ENCODE measurements at regions not wholly inside any gene's neighbourhood (a gene's known extent, or its start where the extent isn't known, plus 50 kb on each side); places are given as distances from the start of the nearest gene placed in this dataset.

GRCh38 chr2:22947741-22948140 lies 437.2 kb upstream of the KLHL29 start:
- TF ChIP-seq POLR2A (IDR thresholded peaks at IDR 0.05; ENCODE audit: low read depth, low read length) (no peak), USF2 (IDR thresholded peaks at IDR 0.05; ENCODE audit: low read depth, low read length) (no peak), RCOR1 (IDR thresholded peaks at IDR 0.05; ENCODE audit: insufficient replicate concordance, low read length) (no peak), CEBPB (IDR thresholded peaks at IDR 0.05; ENCODE audit: low read depth, low read length) (no peak), SMC3 (IDR thresholded peaks at IDR 0.05; ENCODE audit: low read depth, low read length) (no peak), NFE2L2 (IDR thresholded peaks at IDR 0.05; ENCODE audit: low read depth, low read length) (no peak), RAD21 (IDR thresholded peaks at IDR 0.05; ENCODE audit: low read length) (no peak), RFX5 (IDR thresholded peaks at IDR 0.05; ENCODE audit: low read depth, low read length) (no peak), MAFK (IDR thresholded peaks at IDR 0.05; ENCODE audit: low read depth, low read length) (no peak), MXI1 (IDR thresholded peaks at IDR 0.05; ENCODE audit: borderline replicate concordance, low read depth, low read length) (no peak), MAZ (IDR thresholded peaks at IDR 0.05; ENCODE audit: borderline replicate concordance, low read depth, low read length) (no peak), BHLHE40 (IDR thresholded peaks at IDR 0.05; ENCODE audit: low read depth, low read length) (no peak), CHD1 (IDR thresholded peaks at IDR 0.05; ENCODE audit: low read depth, low read length) (no peak)
- TF ChIP-seq, protein P1, sequence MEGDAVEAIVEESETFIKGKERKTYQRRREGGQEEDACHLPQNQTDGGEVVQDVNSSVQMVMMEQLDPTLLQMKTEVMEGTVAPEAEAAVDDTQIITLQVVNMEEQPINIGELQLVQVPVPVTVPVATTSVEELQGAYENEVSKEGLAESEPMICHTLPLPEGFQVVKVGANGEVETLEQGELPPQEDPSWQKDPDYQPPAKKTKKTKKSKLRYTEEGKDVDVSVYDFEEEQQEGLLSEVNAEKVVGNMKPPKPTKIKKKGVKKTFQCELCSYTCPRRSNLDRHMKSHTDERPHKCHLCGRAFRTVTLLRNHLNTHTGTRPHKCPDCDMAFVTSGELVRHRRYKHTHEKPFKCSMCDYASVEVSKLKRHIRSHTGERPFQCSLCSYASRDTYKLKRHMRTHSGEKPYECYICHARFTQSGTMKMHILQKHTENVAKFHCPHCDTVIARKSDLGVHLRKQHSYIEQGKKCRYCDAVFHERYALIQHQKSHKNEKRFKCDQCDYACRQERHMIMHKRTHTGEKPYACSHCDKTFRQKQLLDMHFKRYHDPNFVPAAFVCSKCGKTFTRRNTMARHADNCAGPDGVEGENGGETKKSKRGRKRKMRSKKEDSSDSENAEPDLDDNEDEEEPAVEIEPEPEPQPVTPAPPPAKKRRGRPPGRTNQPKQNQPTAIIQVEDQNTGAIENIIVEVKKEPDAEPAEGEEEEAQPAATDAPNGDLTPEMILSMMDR (conservative IDR thresholded peaks at IDR 0.05; ENCODE audit: low read depth, low read length) = no peak

Data from IMR-90 (cell line).